ENCODE measurements at regions not wholly inside any gene's neighbourhood (a gene's known extent, or its start where the extent isn't known, plus 50 kb on each side); places are given as distances from the start of the nearest gene placed in this dataset.
"Not testable (repeated sequence)": the region's sequence is repeated elsewhere in the genome, so short reads cannot be mapped to it uniquely, and the experiment has no call there.

DNA sequence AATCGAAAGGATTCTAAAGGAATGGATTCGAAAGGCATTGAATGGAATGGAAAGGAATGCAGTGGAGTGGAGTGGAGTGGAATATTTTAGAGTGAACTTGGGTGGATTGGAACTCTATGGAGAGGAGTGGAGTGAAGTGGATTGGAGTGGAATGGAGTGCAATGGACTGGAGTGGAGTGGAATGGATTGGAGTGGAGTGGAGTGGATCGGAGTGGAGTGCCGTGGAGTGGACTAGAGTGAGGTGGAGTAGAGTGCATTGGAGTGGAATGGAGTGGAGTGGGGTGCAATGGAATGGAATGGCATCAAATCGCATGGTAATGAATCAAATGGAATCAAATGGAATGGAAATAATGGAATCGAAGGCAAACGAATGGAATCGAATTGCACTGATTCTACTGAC is 1044.8 kb downstream of the CDY1 start:
- TF ChIP-seq FOXA1 (IDR thresholded peaks at IDR 0.05): not testable (repeated sequence)
- TF ChIP-seq, protein P1, sequence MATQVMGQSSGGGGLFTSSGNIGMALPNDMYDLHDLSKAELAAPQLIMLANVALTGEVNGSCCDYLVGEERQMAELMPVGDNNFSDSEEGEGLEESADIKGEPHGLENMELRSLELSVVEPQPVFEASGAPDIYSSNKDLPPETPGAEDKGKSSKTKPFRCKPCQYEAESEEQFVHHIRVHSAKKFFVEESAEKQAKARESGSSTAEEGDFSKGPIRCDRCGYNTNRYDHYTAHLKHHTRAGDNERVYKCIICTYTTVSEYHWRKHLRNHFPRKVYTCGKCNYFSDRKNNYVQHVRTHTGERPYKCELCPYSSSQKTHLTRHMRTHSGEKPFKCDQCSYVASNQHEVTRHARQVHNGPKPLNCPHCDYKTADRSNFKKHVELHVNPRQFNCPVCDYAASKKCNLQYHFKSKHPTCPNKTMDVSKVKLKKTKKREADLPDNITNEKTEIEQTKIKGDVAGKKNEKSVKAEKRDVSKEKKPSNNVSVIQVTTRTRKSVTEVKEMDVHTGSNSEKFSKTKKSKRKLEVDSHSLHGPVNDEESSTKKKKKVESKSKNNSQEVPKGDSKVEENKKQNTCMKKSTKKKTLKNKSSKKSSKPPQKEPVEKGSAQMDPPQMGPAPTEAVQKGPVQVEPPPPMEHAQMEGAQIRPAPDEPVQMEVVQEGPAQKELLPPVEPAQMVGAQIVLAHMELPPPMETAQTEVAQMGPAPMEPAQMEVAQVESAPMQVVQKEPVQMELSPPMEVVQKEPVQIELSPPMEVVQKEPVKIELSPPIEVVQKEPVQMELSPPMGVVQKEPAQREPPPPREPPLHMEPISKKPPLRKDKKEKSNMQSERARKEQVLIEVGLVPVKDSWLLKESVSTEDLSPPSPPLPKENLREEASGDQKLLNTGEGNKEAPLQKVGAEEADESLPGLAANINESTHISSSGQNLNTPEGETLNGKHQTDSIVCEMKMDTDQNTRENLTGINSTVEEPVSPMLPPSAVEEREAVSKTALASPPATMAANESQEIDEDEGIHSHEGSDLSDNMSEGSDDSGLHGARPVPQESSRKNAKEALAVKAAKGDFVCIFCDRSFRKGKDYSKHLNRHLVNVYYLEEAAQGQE (IDR thresholded peaks at IDR 0.05): not testable (repeated sequence)
- TF ChIP-seq, protein P2, sequence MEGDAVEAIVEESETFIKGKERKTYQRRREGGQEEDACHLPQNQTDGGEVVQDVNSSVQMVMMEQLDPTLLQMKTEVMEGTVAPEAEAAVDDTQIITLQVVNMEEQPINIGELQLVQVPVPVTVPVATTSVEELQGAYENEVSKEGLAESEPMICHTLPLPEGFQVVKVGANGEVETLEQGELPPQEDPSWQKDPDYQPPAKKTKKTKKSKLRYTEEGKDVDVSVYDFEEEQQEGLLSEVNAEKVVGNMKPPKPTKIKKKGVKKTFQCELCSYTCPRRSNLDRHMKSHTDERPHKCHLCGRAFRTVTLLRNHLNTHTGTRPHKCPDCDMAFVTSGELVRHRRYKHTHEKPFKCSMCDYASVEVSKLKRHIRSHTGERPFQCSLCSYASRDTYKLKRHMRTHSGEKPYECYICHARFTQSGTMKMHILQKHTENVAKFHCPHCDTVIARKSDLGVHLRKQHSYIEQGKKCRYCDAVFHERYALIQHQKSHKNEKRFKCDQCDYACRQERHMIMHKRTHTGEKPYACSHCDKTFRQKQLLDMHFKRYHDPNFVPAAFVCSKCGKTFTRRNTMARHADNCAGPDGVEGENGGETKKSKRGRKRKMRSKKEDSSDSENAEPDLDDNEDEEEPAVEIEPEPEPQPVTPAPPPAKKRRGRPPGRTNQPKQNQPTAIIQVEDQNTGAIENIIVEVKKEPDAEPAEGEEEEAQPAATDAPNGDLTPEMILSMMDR (IDR thresholded peaks at IDR 0.05; ENCODE audit: low read depth, low read length, missing input control): not testable (repeated sequence)

All from liver (tissue), 2 donors.